H9 (cell line): ENCODE measurements at regions not wholly inside any gene's neighbourhood (a gene's known extent, or its start where the extent isn't known, plus 50 kb on each side); places are given as distances from the start of the nearest gene placed in this dataset.

ENCODE experiments used
- DNase-seq: peaks from one replicate; pipeline ENCODE4 v3.0.0-alpha.2; 2017
- H2AFZ ChIP-seq: one replicate; pipeline ENCODE4 v1.6.1; 2013; ENCODE audit warnings: mild to moderate bottlenecking, low read length, control low read depth, moderate library complexity
- H2AK5ac ChIP-seq: 2 replicates; pipeline ENCODE4 v1.6.1; 2013; ENCODE audit warnings: low read length, control low read depth, mixed read lengths; ENCODE audit not compliant: insufficient read length
- H2BK120ac ChIP-seq: one replicate; pipeline ENCODE4 v1.6.1; 2013; ENCODE audit warnings: low read depth, mild to moderate bottlenecking, low read length, control low read depth, inconsistent platforms; ENCODE audit not compliant: poor library complexity, severe bottlenecking
- H2BK12ac ChIP-seq: 2 replicates; pipeline ENCODE4 v1.6.1; 2013; ENCODE audit warnings: low read length, control low read depth, mixed read lengths, low read depth; ENCODE audit not compliant: insufficient read length
- H2BK15ac ChIP-seq: 2 replicates; pipeline ENCODE4 v1.6.1; 2013; ENCODE audit warnings: low read depth, low read length, control low read depth
- H2BK20ac ChIP-seq: one replicate; pipeline ENCODE4 v1.6.1; 2013; ENCODE audit warnings: low read depth, mild to moderate bottlenecking, low read length, control low read depth, inconsistent platforms; ENCODE audit not compliant: poor library complexity, severe bottlenecking
- H2BK5ac ChIP-seq: 2 replicates; pipeline ENCODE4 v1.6.1; 2013; ENCODE audit warnings: low read length, control low read depth, mixed read lengths; ENCODE audit not compliant: insufficient read length
- H3K14ac ChIP-seq: 2 replicates; pipeline ENCODE4 v1.6.1; 2013; ENCODE audit warnings: low read length, control low read depth; ENCODE audit not compliant: insufficient read depth
- H3K18ac ChIP-seq: 2 replicates; pipeline ENCODE4 v1.6.1; 2013; ENCODE audit warnings: low read depth, mild to moderate bottlenecking, mixed read lengths, low read length, control low read depth; ENCODE audit not compliant: insufficient read length
- H3K23ac ChIP-seq: 2 replicates; pipeline ENCODE4 v1.6.1; 2013; ENCODE audit warnings: low read length, control low read depth, mixed read lengths, low read depth; ENCODE audit not compliant: insufficient read length
- H3K23me2 ChIP-seq: 2 replicates; pipeline ENCODE4 v1.6.1; 2013; ENCODE audit warnings: low read depth, mild to moderate bottlenecking, mixed read lengths, low read length, control low read depth; ENCODE audit not compliant: insufficient read length, poor library complexity, severe bottlenecking
- H3K27ac ChIP-seq: 2 replicates; pipeline ENCODE4 v1.5.1; 2013; ENCODE audit warnings: low read length, control low read depth, mixed read lengths, low read depth; ENCODE audit not compliant: insufficient read length
- H3K27me3 ChIP-seq: 2 replicates; pipeline ENCODE4 v1.6.1; 2013; ENCODE audit warnings: low read length, control low read depth, inconsistent platforms; ENCODE audit not compliant: insufficient read depth
- H3K4ac ChIP-seq: 2 replicates; pipeline ENCODE4 v1.6.1; 2013; ENCODE audit warnings: low read depth, mild to moderate bottlenecking, control low read depth, inconsistent platforms, low read length, moderate library complexity
- H3K4me1 ChIP-seq: 2 replicates; pipeline ENCODE4 v1.6.1; 2013; ENCODE audit warnings: low read length, control low read depth, inconsistent platforms; ENCODE audit not compliant: insufficient read depth
- H3K4me2 ChIP-seq: 2 replicates; pipeline ENCODE4 v1.6.1; 2013; ENCODE audit warnings: low read length, control low read depth, mixed read lengths; ENCODE audit not compliant: insufficient read length, insufficient read depth
- H3K56ac ChIP-seq: 2 replicates; pipeline ENCODE4 v1.6.1; 2013; ENCODE audit warnings: low read depth, mild to moderate bottlenecking, mixed read lengths, low read length, control low read depth; ENCODE audit not compliant: insufficient read length
- H3K79me1 ChIP-seq: 2 replicates; pipeline ENCODE4 v1.6.1; 2013; ENCODE audit warnings: low read depth, mild to moderate bottlenecking, moderate library complexity, low read length, control low read depth, inconsistent platforms; ENCODE audit not compliant: insufficient read depth, poor library complexity, severe bottlenecking
- H3K79me2 ChIP-seq: 2 replicates; pipeline ENCODE4 v1.6.1; 2013; ENCODE audit warnings: low read length, control low read depth, inconsistent platforms; ENCODE audit not compliant: insufficient read depth
- H3K9ac ChIP-seq: 2 replicates; pipeline ENCODE4 v1.6.1; 2013; ENCODE audit warnings: low read length, control low read depth, mixed read lengths; ENCODE audit not compliant: insufficient read length; ENCODE audit errors: extremely low read depth
- H3K9me3 ChIP-seq: one replicate; pipeline ENCODE4 v1.6.1; 2013; ENCODE audit warnings: low read depth, low read length, inconsistent platforms; ENCODE audit not compliant: control insufficient read depth
- H3T11ph ChIP-seq: one replicate; pipeline ENCODE4 v1.6.1; 2013; ENCODE audit warnings: mild to moderate bottlenecking, low read length, control low read depth, inconsistent platforms
- H4K20me1 ChIP-seq: one replicate; pipeline ENCODE4 v1.6.1; 2013; ENCODE audit not compliant: control insufficient read depth, insufficient read length, insufficient read depth
- H4K5ac ChIP-seq: 2 replicates; pipeline ENCODE4 v1.6.1; 2013; ENCODE audit warnings: low read depth, mild to moderate bottlenecking, mixed read lengths, low read length, control low read depth; ENCODE audit not compliant: insufficient read length
- H4K8ac ChIP-seq: replicated peaks from 2 replicates; pipeline ENCODE4 v1.6.1; 2013; ENCODE audit warnings: low read length, control low read depth, mixed read lengths, low read depth; ENCODE audit not compliant: insufficient read length
- H4K91ac ChIP-seq: 2 replicates; pipeline ENCODE4 v1.6.1; 2013; ENCODE audit warnings: low read depth, mild to moderate bottlenecking, moderate library complexity, mixed read lengths, low read length, control low read depth; ENCODE audit not compliant: insufficient read length
- H3K27ac Mint-ChIP-seq, 3 experiments: 2 replicates in 2 of 3; 3 replicates in 1 of 3; pipeline ENCODE4 v1.8.0; 2020 to 2021; ENCODE audit warnings: mixed read lengths in 3 of 3, mild to moderate bottlenecking in 1 of 3, moderate library complexity in 1 of 3
- H3K27me3 Mint-ChIP-seq: 2 replicates; pipeline ENCODE4 v1.8.0; 2021; ENCODE audit warnings: low read depth, mild to moderate bottlenecking, moderate library complexity, mixed read lengths
- H3K36me3 Mint-ChIP-seq, 3 experiments: 2 replicates in 2 of 3; 3 replicates in 1 of 3; pipeline ENCODE4 v1.8.0; 2020 to 2021; ENCODE audit warnings: low read depth in 3 of 3, mixed read lengths in 3 of 3; ENCODE audit not compliant: insufficient read depth in 1 of 3
- H3K4me1 Mint-ChIP-seq, 2 experiments: 2 replicates each; pipeline ENCODE4 v1.8.0; 2020; ENCODE audit warnings: mixed read lengths in 2 of 2
- H3K4me3 Mint-ChIP-seq, 2 experiments: 2 replicates in 1 of 2; 3 replicates in 1 of 2; pipeline ENCODE4 v1.8.0; 2020 to 2021; ENCODE audit warnings: mild to moderate bottlenecking in 2 of 2, mixed read lengths in 2 of 2, moderate library complexity in 1 of 2
- H3K9me3 Mint-ChIP-seq, 2 experiments: 2 replicates in 1 of 2; 3 replicates in 1 of 2; pipeline ENCODE4 v1.8.0; 2020; ENCODE audit warnings: mild to moderate bottlenecking in 2 of 2, mixed read lengths in 2 of 2, moderate library complexity in 1 of 2
- CTCF ChIP-seq: fragments of 200-600 bp; sonication (generic); conservative IDR thresholded peaks from 3 replicates; pipeline ENCODE4 v1.8.0; 2021; ENCODE audit warnings: antibody characterized with exemption, mild to moderate bottlenecking
- WGBS: extraction: QIAGEN DNeasy Blood & Tissue Kit; methylation state at CpG from one replicate; pipeline ENCODE4 v1.1.7; 2013; ENCODE audit warnings: missing lambda C conversion rate, low lambda C conversion rate, mixed read lengths; ENCODE audit not compliant: insufficient read length; ENCODE audit errors: extremely low coverage; 5-methylcytosine and 5-hydroxymethylcytosine counted together

DNA sequence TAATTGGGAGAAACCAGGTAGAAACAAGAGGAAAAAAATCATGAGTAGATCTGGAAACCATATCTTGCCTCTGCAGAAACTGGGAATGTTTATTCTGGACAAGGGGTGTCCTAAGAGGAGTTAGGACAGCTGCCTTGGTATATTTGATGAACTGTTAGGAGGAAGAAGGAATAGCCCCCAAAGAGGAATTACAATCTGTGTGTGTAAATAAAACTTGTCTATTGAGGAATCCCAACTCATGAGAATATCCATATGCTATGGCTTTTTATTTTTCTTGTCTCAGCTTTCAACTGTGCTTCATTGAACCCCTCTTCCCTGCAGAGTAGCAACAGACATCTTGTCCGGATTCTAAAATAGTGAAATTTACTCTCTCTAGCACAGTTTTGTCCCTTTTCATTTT lies 423.5 kb upstream of the SLC14A2 start:
- Histone ChIP-seq H2BK5ac (no peak overlapping the region), H2AFZ (no peak overlapping the region), H3K18ac (no peak overlapping the region), H3K9ac (no peak overlapping the region), H3K56ac (no peak overlapping the region), H3K4ac (no peak overlapping the region), H3K79me2 (no peaks in the 10 kb centered on the region), H2AK5ac (no peak overlapping the region), H3K9me3 (no peaks in the 10 kb centered on the region), H3K23ac (no peak overlapping the region), H3K27ac (no peak overlapping the region), H3K4me1 (no peaks in the 10 kb centered on the region), H3K14ac (no peak overlapping the region), H3K27me3 (no peaks in the 10 kb centered on the region), H3T11ph (no peak overlapping the region), H4K5ac (no peak overlapping the region), H3K79me1 (no peaks in the 10 kb centered on the region), H4K20me1 (no peaks in the 10 kb centered on the region), H2BK12ac (no peak overlapping the region), H2BK120ac (no peak overlapping the region), H2BK20ac (no peak overlapping the region), H4K8ac (no peak overlapping the region), H2BK15ac (no peak overlapping the region), H4K91ac (no peak overlapping the region), H3K4me2 (no peak overlapping the region), H3K23me2 (no peaks in the 10 kb centered on the region)
- Mint-ChIP-seq H3K36me3 (no peaks in the 10 kb centered on the region; a peak in 1 of 7 replicates), H3K4me3 (no peak overlapping the region), H3K27me3 (no peaks in the 10 kb centered on the region), H3K4me1 (no peaks in the 10 kb centered on the region), H3K9me3 (no peaks in the 10 kb centered on the region), H3K27ac (no peak overlapping the region)
- WGBS: no CpG with 5 or more reads among the region's 1 CpG
- no peak for TF ChIP-seq CTCF
- no peak for DNase-seq
